Neutrophil (primary cell): ENCODE measurements at regions not wholly inside any gene's neighbourhood (a gene's known extent, or its start where the extent isn't known, plus 50 kb on each side); places are given as distances from the start of the nearest gene placed in this dataset.

Source experiments
- H3K27ac ChIP-seq: fragments of 200-600 bp; sonication (generic); 2 replicates; pipeline ENCODE4 v1.5.1; 2016; ENCODE audit warnings: mild to moderate bottlenecking, moderate library complexity
- H3K27me3 ChIP-seq: fragments of 200-600 bp; sonication (generic); 2 replicates; pipeline ENCODE4 v1.6.0; 2016; ENCODE audit warnings: mild to moderate bottlenecking
- H3K36me3 ChIP-seq: fragments of 200-600 bp; sonication (generic); 2 replicates; pipeline ENCODE4 v1.5.1; 2017
- H3K4me1 ChIP-seq, 2 experiments: fragments of 200-600 bp in 1 of 2; sonication (generic) in 1 of 2; 1 replicate in 1 of 2; 2 replicates in 1 of 2; pipeline versions ENCODE4 v1.5.1 to v1.6.1; 2013 to 2016; ENCODE audit warnings: low read depth in 1 of 2, low read length in 1 of 2, mild to moderate bottlenecking in 1 of 2, moderate library complexity in 1 of 2; ENCODE audit not compliant: control insufficient read depth in 1 of 2, insufficient read depth in 1 of 2
- H3K4me3 ChIP-seq, 2 experiments: fragments of 200-600 bp in 1 of 2; sonication (generic) in 1 of 2; 1 replicate in 1 of 2; 2 replicates in 1 of 2; pipeline ENCODE4 v1.5.1; 2013 to 2016; ENCODE audit warnings: low read depth in 1 of 2, low read length in 1 of 2, mild to moderate bottlenecking in 1 of 2, moderate library complexity in 1 of 2
- H3K9me3 ChIP-seq: fragments of 200-600 bp; sonication (generic); 2 replicates; pipeline ENCODE4 v1.5.1; 2016
- TF ChIP-seq, protein P1 (sequence below): fragments of 200-600 bp; sonication (generic); IDR thresholded peaks from 2 replicates; pipeline ENCODE4 v1.5.1; 2016; ENCODE audit warnings: antibody characterized with exemption

GRCh38 chr3:75332794-75333193, 331.3 kb upstream of the FRG2C start:
- no peaks in the 10 kb centered on the region for H3K4me1 ChIP-seq
- H3K36me3 ChIP-seq: no peaks in the 10 kb centered on the region
- H3K4me3 ChIP-seq: no peak overlapping the region
- no peaks in the 10 kb centered on the region for H3K9me3 ChIP-seq
- peaks cover 3% of the 10 kb centered on the region for H3K27me3 ChIP-seq
- TF ChIP-seq, protein P1, sequence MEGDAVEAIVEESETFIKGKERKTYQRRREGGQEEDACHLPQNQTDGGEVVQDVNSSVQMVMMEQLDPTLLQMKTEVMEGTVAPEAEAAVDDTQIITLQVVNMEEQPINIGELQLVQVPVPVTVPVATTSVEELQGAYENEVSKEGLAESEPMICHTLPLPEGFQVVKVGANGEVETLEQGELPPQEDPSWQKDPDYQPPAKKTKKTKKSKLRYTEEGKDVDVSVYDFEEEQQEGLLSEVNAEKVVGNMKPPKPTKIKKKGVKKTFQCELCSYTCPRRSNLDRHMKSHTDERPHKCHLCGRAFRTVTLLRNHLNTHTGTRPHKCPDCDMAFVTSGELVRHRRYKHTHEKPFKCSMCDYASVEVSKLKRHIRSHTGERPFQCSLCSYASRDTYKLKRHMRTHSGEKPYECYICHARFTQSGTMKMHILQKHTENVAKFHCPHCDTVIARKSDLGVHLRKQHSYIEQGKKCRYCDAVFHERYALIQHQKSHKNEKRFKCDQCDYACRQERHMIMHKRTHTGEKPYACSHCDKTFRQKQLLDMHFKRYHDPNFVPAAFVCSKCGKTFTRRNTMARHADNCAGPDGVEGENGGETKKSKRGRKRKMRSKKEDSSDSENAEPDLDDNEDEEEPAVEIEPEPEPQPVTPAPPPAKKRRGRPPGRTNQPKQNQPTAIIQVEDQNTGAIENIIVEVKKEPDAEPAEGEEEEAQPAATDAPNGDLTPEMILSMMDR: no peak
- no peak overlapping the region for H3K27ac ChIP-seq

DNA sequence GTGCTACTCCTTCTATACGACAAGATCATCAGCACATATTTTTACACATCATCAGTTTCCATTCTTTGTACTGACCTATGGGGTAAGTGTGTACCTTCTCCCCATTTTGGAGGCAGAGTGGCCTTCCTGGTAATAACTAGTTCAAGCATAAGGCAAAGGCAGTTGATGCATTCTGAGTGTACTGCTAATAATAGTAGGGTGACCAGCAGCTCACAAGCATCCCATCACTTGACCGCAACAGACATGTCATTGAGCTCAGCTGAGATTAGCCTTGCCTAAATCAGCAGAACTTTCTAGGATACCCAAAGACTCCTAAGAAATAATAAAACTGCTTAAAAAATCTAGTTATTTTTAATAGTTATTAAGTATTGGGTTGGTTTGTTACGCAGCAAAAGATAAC, 329.8 kb upstream of the FRG2C start:
- Histone ChIP-seq H3K4me1 (no peaks in the 10 kb centered on the region), H3K36me3 (no peaks in the 10 kb centered on the region), H3K9me3 (no peaks in the 10 kb centered on the region), H3K4me3 (no peak overlapping the region), H3K27me3 (peaks cover 8% of the 10 kb centered on the region), H3K27ac (no peak overlapping the region)
- TF ChIP-seq, protein P1: no peak

- H3K9me3 ChIP-seq: no peaks in the 10 kb centered on the region
- H3K36me3 ChIP-seq: no peaks in the 10 kb centered on the region
- peaks cover 8% of the 10 kb centered on the region for H3K27me3 ChIP-seq
- H3K27ac ChIP-seq: no peak overlapping the region
- no peak overlapping the region for H3K4me3 ChIP-seq
- TF ChIP-seq, protein P1: no peak
- H3K4me1 ChIP-seq: no peaks in the 10 kb centered on the region
These were observed 326.8 kb upstream of the FRG2C start for GRCh38 chr3:75337226-75337900.

GRCh38 chr3:75338342-75338741, 325.8 kb upstream of the FRG2C start:
- H3K4me1 ChIP-seq: no peaks in the 10 kb centered on the region
- H3K36me3 ChIP-seq: no peaks in the 10 kb centered on the region
- no peak overlapping the region for H3K27ac ChIP-seq
- TF ChIP-seq, protein P1: no peak
- H3K9me3 ChIP-seq: no peaks in the 10 kb centered on the region
- peaks cover 8% of the 10 kb centered on the region for H3K27me3 ChIP-seq
- H3K4me3 ChIP-seq: no peak overlapping the region

DNA sequence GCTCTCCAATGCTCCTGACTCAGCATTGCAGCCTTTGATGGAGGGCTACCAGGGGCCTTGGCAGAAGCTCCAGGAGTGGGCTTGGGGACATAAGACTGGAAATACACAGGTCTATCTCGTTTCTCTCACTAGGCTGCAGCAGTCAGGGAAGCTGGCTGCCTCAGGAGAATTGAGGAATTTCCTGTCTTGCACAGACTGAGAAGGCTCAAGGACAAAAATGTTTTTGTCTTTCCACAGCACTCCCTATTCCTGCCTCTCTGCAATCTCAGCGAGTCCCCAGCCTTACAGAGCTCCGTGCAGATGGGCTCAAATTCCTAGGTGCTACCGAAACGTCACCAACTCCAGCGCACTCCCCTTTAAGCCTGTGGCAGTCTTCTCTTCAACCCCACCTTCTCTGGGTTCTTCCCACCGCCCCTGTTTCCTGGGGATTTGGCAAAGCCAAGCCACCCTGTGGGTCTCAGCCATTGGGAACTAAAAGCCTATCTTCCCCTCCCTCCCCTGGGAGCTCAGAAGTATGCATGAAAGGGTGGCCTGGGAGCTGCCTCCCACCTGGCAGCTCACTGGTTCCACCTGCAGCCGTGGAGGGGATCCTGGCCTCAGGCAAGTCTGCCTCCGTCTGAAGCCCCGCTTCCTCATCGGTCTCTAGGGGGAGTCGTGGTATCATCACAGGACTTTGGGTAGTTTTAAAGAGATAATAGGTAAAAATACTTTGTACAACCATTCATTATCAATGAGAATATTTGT, 322.6 kb upstream of the FRG2C start:
- TF ChIP-seq, protein P1: no peak

More for the DNA sequence above, 322.6 kb upstream of the FRG2C start:
- Histone ChIP-seq H3K4me1 (no peaks in the 10 kb centered on the region), H3K27me3 (peaks cover 11% of the 10 kb centered on the region), H3K27ac (no peak overlapping the region), H3K36me3 (no peaks in the 10 kb centered on the region), H3K9me3 (no peaks in the 10 kb centered on the region), H3K4me3 (no peak overlapping the region)
